ENCODE measurements at regions not wholly inside any gene's neighbourhood (a gene's known extent, or its start where the extent isn't known, plus 50 kb on each side); places are given as distances from the start of the nearest gene placed in this dataset.

- no peak overlapping the region for H3K27ac ChIP-seq (ENCODE audit: low read depth, low read length)
- H3K27me3 ChIP-seq (ENCODE audit: insufficient read depth, low read length) = no peaks in the 10 kb centered on the region
- no peaks in the 10 kb centered on the region for H3K36me3 ChIP-seq (ENCODE audit: insufficient read depth, low read length)
- H3K4me1 ChIP-seq (ENCODE audit: insufficient read depth, low read length) = no peaks in the 10 kb centered on the region
- Mint-ChIP-seq H3K4me1 (ENCODE audit: low read depth, unreplicated experiment) (no peaks in the 10 kb centered on the region), H3K27me3 (ENCODE audit: low read depth, unreplicated experiment) (no peaks in the 10 kb centered on the region), H3K27ac (ENCODE audit: unreplicated experiment) (no peak overlapping the region), H3K4me3 (ENCODE audit: unreplicated experiment) (no peak overlapping the region), H3K36me3 (ENCODE audit: low read depth, unreplicated experiment) (no peaks in the 10 kb centered on the region), H3K9me3 (ENCODE audit: unreplicated experiment) (peaks cover 2% of the 10 kb centered on the region)
- H3K9me3 ChIP-seq (ENCODE audit: insufficient read depth, low read depth, low read length) = no peaks in the 10 kb centered on the region
- H3K9ac ChIP-seq (ENCODE audit: low read length) = no peak overlapping the region
- DNase-seq (ENCODE audit: low read depth) = no peak
- TF ChIP-seq EZH2 (IDR thresholded peaks at IDR 0.05; ENCODE audit: insufficient read depth, low read length) (no peak), CTCF (IDR thresholded peaks at IDR 0.05; ENCODE audit: insufficient read depth, low read depth, low read length) (no peak)
- no peak for FAIRE-seq
- H3K79me2 ChIP-seq (ENCODE audit: insufficient read depth, low read length) = no peaks in the 10 kb centered on the region
- H3K4me3 ChIP-seq (ENCODE audit: insufficient read depth, low read depth, low read length) = no peak overlapping the region
- H3K4me2 ChIP-seq (ENCODE audit: low read length) = no peak overlapping the region
- no peaks in the 10 kb centered on the region for H4K20me1 ChIP-seq (ENCODE audit: insufficient read depth, low read length)
- H2AFZ ChIP-seq (ENCODE audit: low read depth, low read length) = no peak overlapping the region
These were observed 128.1 kb upstream of the GRM7 start for GRCh38 chr3:6732807-6733206.

- no peak overlapping the region for H3K4me2 ChIP-seq (ENCODE audit: low read length)
- Mint-ChIP-seq H3K27ac (ENCODE audit: unreplicated experiment) (no peak overlapping the region), H3K36me3 (ENCODE audit: low read depth, unreplicated experiment) (no peaks in the 10 kb centered on the region), H3K4me1 (ENCODE audit: low read depth, unreplicated experiment) (no peaks in the 10 kb centered on the region), H3K27me3 (ENCODE audit: low read depth, unreplicated experiment) (no peaks in the 10 kb centered on the region), H3K9me3 (ENCODE audit: unreplicated experiment) (peaks cover 2% of the 10 kb centered on the region), H3K4me3 (ENCODE audit: unreplicated experiment) (no peak overlapping the region)
- no peaks in the 10 kb centered on the region for H4K20me1 ChIP-seq (ENCODE audit: insufficient read depth, low read length)
- no peaks in the 10 kb centered on the region for H3K27me3 ChIP-seq (ENCODE audit: insufficient read depth, low read length)
- no peaks in the 10 kb centered on the region for H3K4me1 ChIP-seq (ENCODE audit: insufficient read depth, low read length)
- no peak overlapping the region for H3K27ac ChIP-seq (ENCODE audit: low read depth, low read length)
- DNase-seq (ENCODE audit: low read depth) = no peak
- no peak overlapping the region for H3K9ac ChIP-seq (ENCODE audit: low read length)
- TF ChIP-seq CTCF (IDR thresholded peaks at IDR 0.05; ENCODE audit: insufficient read depth, low read depth, low read length) (no peak), EZH2 (IDR thresholded peaks at IDR 0.05; ENCODE audit: insufficient read depth, low read length) (no peak)
- no peaks in the 10 kb centered on the region for H3K9me3 ChIP-seq (ENCODE audit: insufficient read depth, low read depth, low read length)
- H2AFZ ChIP-seq (ENCODE audit: low read depth, low read length) = no peak overlapping the region
- no peaks in the 10 kb centered on the region for H3K36me3 ChIP-seq (ENCODE audit: insufficient read depth, low read length)
- H3K79me2 ChIP-seq (ENCODE audit: insufficient read depth, low read length) = no peaks in the 10 kb centered on the region
- FAIRE-seq = no peak
- no peak overlapping the region for H3K4me3 ChIP-seq (ENCODE audit: insufficient read depth, low read depth, low read length)
These were observed 127.1 kb upstream of the GRM7 start for GRCh38 chr3:6733699-6734394.

- no peaks in the 10 kb centered on the region for H4K20me1 ChIP-seq (ENCODE audit: insufficient read depth, low read length)
- H3K4me3 ChIP-seq (ENCODE audit: insufficient read depth, low read depth, low read length) = no peak overlapping the region
- no peak overlapping the region for H3K27ac Mint-ChIP-seq (ENCODE audit: unreplicated experiment)
- H3K79me2 ChIP-seq (ENCODE audit: insufficient read depth, low read length) = no peaks in the 10 kb centered on the region
- H3K4me2 ChIP-seq (ENCODE audit: low read length) = no peak overlapping the region
- no peaks in the 10 kb centered on the region for H3K27me3 ChIP-seq (ENCODE audit: insufficient read depth, low read length)
- no peaks in the 10 kb centered on the region for H3K4me1 ChIP-seq (ENCODE audit: insufficient read depth, low read length)
- no peaks in the 10 kb centered on the region for H3K36me3 Mint-ChIP-seq (ENCODE audit: low read depth, unreplicated experiment)
- no peak for TF ChIP-seq CTCF (IDR thresholded peaks at IDR 0.05; ENCODE audit: insufficient read depth, low read depth, low read length)
- no peak for TF ChIP-seq EZH2 (IDR thresholded peaks at IDR 0.05; ENCODE audit: insufficient read depth, low read length)
- no peaks in the 10 kb centered on the region for H3K36me3 ChIP-seq (ENCODE audit: insufficient read depth, low read length)
- no peaks in the 10 kb centered on the region for H3K4me1 Mint-ChIP-seq (ENCODE audit: low read depth, unreplicated experiment)
- no peaks in the 10 kb centered on the region for H3K27me3 Mint-ChIP-seq (ENCODE audit: low read depth, unreplicated experiment)
- FAIRE-seq (no peak), DNase-seq (ENCODE audit: low read depth) (no peak)
- H2AFZ ChIP-seq (ENCODE audit: low read depth, low read length) = no peak overlapping the region
- H3K9me3 ChIP-seq (ENCODE audit: insufficient read depth, low read depth, low read length) = no peaks in the 10 kb centered on the region
- H3K9me3 Mint-ChIP-seq (ENCODE audit: unreplicated experiment) = peaks cover 2% of the 10 kb centered on the region
- no peak overlapping the region for H3K27ac ChIP-seq (ENCODE audit: low read depth, low read length)
- no peak overlapping the region for H3K9ac ChIP-seq (ENCODE audit: low read length)
- H3K4me3 Mint-ChIP-seq (ENCODE audit: unreplicated experiment) = no peak overlapping the region
These were observed 126.5 kb upstream of the GRM7 start for GRCh38 chr3:6734395-6734746.
